IPS-15b (cell line): ENCODE measurements at regions not wholly inside any gene's neighbourhood (a gene's known extent, or its start where the extent isn't known, plus 50 kb on each side); places are given as distances from the start of the nearest gene placed in this dataset.

Experiments
- H3K27me3 ChIP-seq: one replicate; pipeline ENCODE4 v1.6.1; 2013; ENCODE audit warnings: low read length; ENCODE audit not compliant: control insufficient read depth, insufficient read depth
- H3K36me3 ChIP-seq: one replicate; pipeline ENCODE4 v1.6.1; 2013; ENCODE audit warnings: low read length; ENCODE audit not compliant: control insufficient read depth, insufficient read depth
- H3K4me1 ChIP-seq: one replicate; pipeline ENCODE4 v1.6.1; 2013; ENCODE audit warnings: mild to moderate bottlenecking, low read length; ENCODE audit not compliant: control insufficient read depth, insufficient read depth
- H3K4me3 ChIP-seq: one replicate; pipeline ENCODE4 v1.5.1; 2013; ENCODE audit warnings: low read depth, low read length
- H3K9ac ChIP-seq: one replicate; pipeline ENCODE4 v1.6.1; 2013; ENCODE audit warnings: low read depth, mild to moderate bottlenecking, low read length
- H3K9me3 ChIP-seq: one replicate; pipeline ENCODE4 v1.6.1; 2013; ENCODE audit warnings: mild to moderate bottlenecking, low read length; ENCODE audit not compliant: control insufficient read depth, insufficient read depth

- Histone ChIP-seq H3K36me3 (no peaks in the 10 kb centered on the region), H3K4me3 (no peak overlapping the region), H3K9me3 (no peaks in the 10 kb centered on the region), H3K4me1 (no peaks in the 10 kb centered on the region), H3K9ac (no peak overlapping the region), H3K27me3 (no peaks in the 10 kb centered on the region)
Measured at GRCh38 chr12:85695097-85695715, 141.0 kb downstream of the RASSF9 start.

- Histone ChIP-seq H3K4me3 (no peak overlapping the region), H3K9ac (no peak overlapping the region), H3K4me1 (no peaks in the 10 kb centered on the region), H3K36me3 (no peaks in the 10 kb centered on the region), H3K9me3 (no peaks in the 10 kb centered on the region), H3K27me3 (no peaks in the 10 kb centered on the region)
Measured at GRCh38 chr12:85697003-85697402, 139.2 kb downstream of the RASSF9 start.

GRCh38 chr12:85698937-85699336 is 137.3 kb downstream of the RASSF9 start:
- H3K9ac ChIP-seq: no peak overlapping the region
- H3K36me3 ChIP-seq: no peaks in the 10 kb centered on the region
- no peak overlapping the region for H3K4me3 ChIP-seq
- no peaks in the 10 kb centered on the region for H3K4me1 ChIP-seq
- no peaks in the 10 kb centered on the region for H3K9me3 ChIP-seq
- H3K27me3 ChIP-seq: no peaks in the 10 kb centered on the region

- Histone ChIP-seq H3K36me3 (no peaks in the 10 kb centered on the region), H3K4me1 (no peaks in the 10 kb centered on the region), H3K9me3 (no peaks in the 10 kb centered on the region), H3K27me3 (no peaks in the 10 kb centered on the region), H3K9ac (no peak overlapping the region), H3K4me3 (no peak overlapping the region)
Measured at GRCh38 chr12:85708775-85709174, 127.4 kb downstream of the RASSF9 start.

GRCh38 chr12:85711735-85712390 is 124.3 kb downstream of the RASSF9 start:
- no peaks in the 10 kb centered on the region for H3K27me3 ChIP-seq
- no peaks in the 10 kb centered on the region for H3K9me3 ChIP-seq
- no peaks in the 10 kb centered on the region for H3K4me1 ChIP-seq
- H3K4me3 ChIP-seq: no peak overlapping the region
- H3K36me3 ChIP-seq: no peaks in the 10 kb centered on the region
- no peak overlapping the region for H3K9ac ChIP-seq

- Histone ChIP-seq H3K36me3 (no peaks in the 10 kb centered on the region), H3K9ac (no peak overlapping the region), H3K4me3 (no peak overlapping the region), H3K27me3 (no peaks in the 10 kb centered on the region), H3K9me3 (no peaks in the 10 kb centered on the region), H3K4me1 (no peaks in the 10 kb centered on the region)
Measured at GRCh38 chr12:85713373-85713772, 122.8 kb downstream of the RASSF9 start.

GRCh38 chr12:85714425-85714824 is 121.8 kb downstream of the RASSF9 start:
- no peaks in the 10 kb centered on the region for H3K36me3 ChIP-seq
- no peak overlapping the region for H3K9ac ChIP-seq
- H3K27me3 ChIP-seq: no peaks in the 10 kb centered on the region
- H3K4me3 ChIP-seq: no peak overlapping the region
- H3K4me1 ChIP-seq: no peaks in the 10 kb centered on the region
- H3K9me3 ChIP-seq: no peaks in the 10 kb centered on the region

GRCh38 chr12:85720308-85721033 is 115.7 kb downstream of the RASSF9 start:
- Histone ChIP-seq H3K36me3 (no peaks in the 10 kb centered on the region), H3K9ac (no peak overlapping the region), H3K4me1 (no peaks in the 10 kb centered on the region), H3K4me3 (no peak overlapping the region), H3K9me3 (no peaks in the 10 kb centered on the region), H3K27me3 (no peaks in the 10 kb centered on the region)

- H3K27me3 ChIP-seq: no peaks in the 10 kb centered on the region
- no peaks in the 10 kb centered on the region for H3K36me3 ChIP-seq
- H3K9ac ChIP-seq: no peak overlapping the region
- no peaks in the 10 kb centered on the region for H3K9me3 ChIP-seq
- H3K4me1 ChIP-seq: no peaks in the 10 kb centered on the region
- H3K4me3 ChIP-seq: no peak overlapping the region
Measured at GRCh38 chr12:85725991-85726390, 110.2 kb downstream of the RASSF9 start.

- Histone ChIP-seq H3K36me3 (no peaks in the 10 kb centered on the region), H3K9me3 (no peaks in the 10 kb centered on the region), H3K4me3 (no peak overlapping the region), H3K27me3 (no peaks in the 10 kb centered on the region), H3K9ac (no peak overlapping the region), H3K4me1 (no peaks in the 10 kb centered on the region)
Measured at GRCh38 chr12:85733221-85733840, 102.9 kb downstream of the RASSF9 start.

GRCh38 chr12:85733984-85734383 is 102.2 kb downstream of the RASSF9 start:
- no peaks in the 10 kb centered on the region for H3K4me1 ChIP-seq
- H3K9me3 ChIP-seq: no peaks in the 10 kb centered on the region
- no peaks in the 10 kb centered on the region for H3K36me3 ChIP-seq
- no peak overlapping the region for H3K4me3 ChIP-seq
- no peaks in the 10 kb centered on the region for H3K27me3 ChIP-seq
- H3K9ac ChIP-seq: no peak overlapping the region
